K562 (cell line): ENCODE measurements at regions not wholly inside any gene's neighbourhood (a gene's known extent, or its start where the extent isn't known, plus 50 kb on each side); places are given as distances from the start of the nearest gene placed in this dataset.

Source experiments
- ATAC-seq: fragments of 200-7000 bp; cut with Tn5 transposase; 3 replicates; pipeline ENCODE4 v1.9.1; 2020; ENCODE audit warnings: moderate library complexity
- BruUV-seq: library from RNA; stranded (reverse); fragments of 400-500 nt; replicated peaks from 2 replicates; lab custom pipeline; 2021; lab: Mats Ljungman, UMichigan
- CTCF ChIA-PET: fragments of 300-600 bp; formaldehyde crosslinking; extraction: SDS; loops from one replicate; lab custom pipeline; 2021; ENCODE audit warnings: low intra/inter-chr PET ratio; lab: Yijun Ruan, JAX
- POLR2A ChIA-PET: fragments of 300-600, 350-650 bp; sonication (Branson Sonifier 250); formaldehyde crosslinking; extraction: SDS; loops from one replicate; lab custom pipeline; 2021; ENCODE audit warnings: antibody characterized with exemption, inconsistent platforms; lab: Yijun Ruan, JAX
- DNase-seq, 4 experiments: peaks; one replicate each; pipeline versions ENCODE4 v3.0.0 to v3.0.0-alpha.2; 2011 to 2018; ENCODE audit warnings: low spot score in 3 of 4, mixed read lengths in 3 of 4; ENCODE audit errors: extremely low read depth in 1 of 4
- FAIRE-seq: peaks from 2 replicates; lab custom pipeline; 2011; peaks lifted over from hg19 to GRCh38; lab: Jason Lieb, UNC
- H2AFZ ChIP-seq: 2 replicates; pipeline ENCODE4 v1.6.0; 2011; ENCODE audit warnings: low read depth, low read length, control low read depth, inconsistent platforms
- H3K27ac ChIP-seq: fragments of 200-600 bp; 3 replicates; pipeline ENCODE4 v1.8.0; 2011; ENCODE audit warnings: low read depth, mild to moderate bottlenecking, control low read depth, inconsistent platforms, low read length, moderate library complexity, mixed read lengths; ENCODE audit errors: extremely low read depth
- H3K27me3 ChIP-seq, 2 experiments: fragments of 300-600 bp in 1 of 2; 2 replicates in 1 of 2; 3 replicates in 1 of 2; pipeline versions ENCODE4 v1.6.0 to v1.8.0; 2011; ENCODE audit warnings: inconsistent platforms in 2 of 2, low read length in 2 of 2, mild to moderate bottlenecking in 1 of 2, mixed read lengths in 1 of 2, moderate library complexity in 1 of 2; ENCODE audit not compliant: control insufficient read depth in 2 of 2, insufficient read depth in 2 of 2
- H3K36me3 ChIP-seq: fragments of 300-600 bp; 3 replicates; pipeline ENCODE4 v1.8.0; 2011; ENCODE audit warnings: mild to moderate bottlenecking, low read length, inconsistent platforms; ENCODE audit not compliant: control insufficient read depth, insufficient read depth
- H3K4me1 ChIP-seq, 2 experiments: fragments of 200-600 bp in 1 of 2; replicated peaks in 1 of 2; 2 replicates in 1 of 2; 3 replicates in 1 of 2; pipeline versions ENCODE4 v1.5.1 to v1.8.0; 2011; ENCODE audit warnings: inconsistent platforms in 2 of 2, low read length in 2 of 2, mild to moderate bottlenecking in 1 of 2, mixed read lengths in 1 of 2, moderate library complexity in 1 of 2; ENCODE audit not compliant: control insufficient read depth in 2 of 2, insufficient read depth in 2 of 2
- H3K4me2 ChIP-seq: 2 replicates; pipeline ENCODE4 v1.6.1; 2011; ENCODE audit warnings: low read length, control low read depth, inconsistent platforms, mixed read lengths; ENCODE audit not compliant: insufficient read depth
- H3K4me3 ChIP-seq: fragments of 200-600 bp; sonication (generic), shearing (Covaris generic); 2 replicates; pipeline ENCODE4 v1.5.1; 2016; ENCODE audit warnings: control low read depth, inconsistent platforms
- H3K79me2 ChIP-seq: fragments of 200-600 bp; 3 replicates; pipeline ENCODE4 v1.8.0; 2011; ENCODE audit warnings: low read length, inconsistent platforms; ENCODE audit not compliant: control insufficient read depth, insufficient read depth
- H3K9ac ChIP-seq, 2 experiments: 2 replicates each; pipeline versions ENCODE4 v1.6.0 to v1.6.1; 2011; ENCODE audit warnings: low read depth in 2 of 2, low read length in 2 of 2, control low read depth in 1 of 2, inconsistent platforms in 1 of 2, mild to moderate bottlenecking in 1 of 2, mixed read lengths in 1 of 2; ENCODE audit not compliant: insufficient read depth in 1 of 2
- H3K9me1 ChIP-seq: one replicate; pipeline ENCODE4 v1.6.0; 2011; ENCODE audit warnings: inconsistent platforms, mild to moderate bottlenecking, low read length, moderate library complexity; ENCODE audit not compliant: control insufficient read depth, insufficient read depth
- H3K9me3 ChIP-seq: replicated peaks from 2 replicates; pipeline ENCODE4 v1.5.1; 2011; ENCODE audit warnings: low read depth, low read length, inconsistent platforms; ENCODE audit not compliant: control insufficient read depth, insufficient read depth
- H4K20me1 ChIP-seq: replicated peaks from 2 replicates; pipeline ENCODE4 v1.6.1; 2011; ENCODE audit warnings: low read length, inconsistent platforms, mixed read lengths; ENCODE audit not compliant: control insufficient read depth, insufficient read depth
- CBX2 ChIP-seq: fragments of 200-600 bp; sonication (generic); IDR thresholded peaks from one replicate; pipeline ENCODE4 v1.6.1; 2012; ENCODE audit warnings: mild to moderate bottlenecking, low read length, inconsistent platforms; ENCODE audit not compliant: insufficient read depth, poor library complexity, severe bottlenecking
- COPS2 ChIP-seq: fragments of 450-650 bp; conservative IDR thresholded peaks from 2 replicates; pipeline ENCODE4 v1.6.1; 2016; ENCODE audit warnings: mild to moderate bottlenecking, moderate library complexity
- KLF1 ChIP-seq: fragments of 450-650 bp; IDR thresholded peaks from 2 replicates; pipeline ENCODE4 v1.6.1; 2016; ENCODE audit warnings: missing genetic modification characterization, missing compliant biosample characterization
- TCF7 ChIP-seq: sonication (generic); IDR thresholded peaks from 2 replicates; pipeline ENCODE4 v1.6.1; 2016; ENCODE audit warnings: antibody characterized with exemption, borderline replicate concordance
- YBX1 ChIP-seq: fragments of 450-650 bp; IDR thresholded peaks from 2 replicates; pipeline ENCODE4 v1.7.1; 2016; ENCODE audit warnings: mild to moderate bottlenecking
- ZMIZ1 ChIP-seq, 2 experiments: fragments of 150-350 bp in 1 of 2; IDR thresholded peaks; 2 replicates each; pipeline ENCODE4 v1.6.1; 2012 to 2016; ENCODE audit warnings: low read depth in 2 of 2, low read length in 2 of 2, mild to moderate bottlenecking in 1 of 2, moderate library complexity in 1 of 2
- ZNF512 ChIP-seq: IDR thresholded peaks from 2 replicates; pipeline ENCODE4 v1.6.1; 2016; ENCODE audit warnings: missing genetic modification characterization, missing compliant biosample characterization
- WGBS: fragments of 100-300 bp; shearing (Covaris generic); methylation state at CpG from one replicate; pipeline ENCODE4 v1.1.6; 2016; ENCODE audit warnings: low coverage, mixed read lengths; ENCODE audit not compliant: insufficient coverage; ENCODE audit errors: missing lambda C conversion rate; 5-methylcytosine and 5-hydroxymethylcytosine counted together
- in situ Hi-C: fragments of 300-500 bp; cut with MboI; formaldehyde crosslinking; loops from 4 replicates; pipeline ENCODE4 v1.15.0; 2018; ENCODE audit warnings: inconsistent platforms, mixed read lengths
- intact Hi-C: fragments of 100-400 bp; cut with micrococcal nuclease; formaldehyde crosslinking; loops from 2 replicates; pipeline ENCODE4 v1.14.2; 2022

GRCh38 chr2:217599906-217600305 lies 402.9 kb downstream of the TNS1 start:
- no peaks in the 10 kb centered on the region for H3K9me1 ChIP-seq
- in situ Hi-C loops (no loop called here), intact Hi-C loops (no loop called here)
- H3K27ac ChIP-seq = no peak overlapping the region
- TF ChIP-seq KLF1 (tag) (no peak), TCF7 (no peak), ZMIZ1 (IDR thresholded peaks at IDR 0.05; ENCODE audit: low read depth in 2 of 2, low read length in 2 of 2) (no peak), ZNF512 (tag) (no peak), COPS2 (no peak), CBX2 (no peak), YBX1 (no peak)
- no peaks in the 10 kb centered on the region for H3K36me3 ChIP-seq
- no peaks in the 10 kb centered on the region for H3K79me2 ChIP-seq
- H3K4me1 ChIP-seq = no peaks in the 10 kb centered on the region
- no peak overlapping the region for H3K4me3 ChIP-seq
- CTCF ChIA-PET = no interaction called here
- H3K4me2 ChIP-seq = no peak overlapping the region
- H3K9ac ChIP-seq = no peak overlapping the region
- no peaks in the 10 kb centered on the region for H3K9me3 ChIP-seq
- POLR2A ChIA-PET = no interaction called here
- ATAC-seq (no peak), DNase-seq (peak in 1 of 4 experiments; percentile 1), FAIRE-seq (no peak)
- H3K27me3 ChIP-seq = peaks cover 0 to 14% of the 10 kb centered on the region in 2 experiments; a peak in 2 of 5 replicates
- H4K20me1 ChIP-seq = no peaks in the 10 kb centered on the region
- BruUV-seq = no TSS peak
- no peak overlapping the region for H2AFZ ChIP-seq
- 0% methylated on average over 3 of the region's 3 CpGs for WGBS
